SU-DHL-6 (cell line): ENCODE measurements at regions not wholly inside any gene's neighbourhood (a gene's known extent, or its start where the extent isn't known, plus 50 kb on each side); places are given as distances from the start of the nearest gene placed in this dataset.

Source experiments
- EZH2phosphoT487 ChIP-seq: fragments of 200-600 bp; sonication (generic), shearing (Covaris generic); conservative IDR thresholded peaks from 2 replicates; pipeline ENCODE4 v1.6.1; 2018; ENCODE audit warnings: mild to moderate bottlenecking, antibody characterized with exemption, low read length, moderate library complexity, mixed read lengths
- TF ChIP-seq, protein P1 (sequence below): fragments of 200-600 bp; sonication (generic); IDR thresholded peaks from one replicate; pipeline ENCODE4 v1.5.1; 2017; ENCODE audit warnings: antibody characterized with exemption, mild to moderate bottlenecking, low read length, moderate library complexity; ENCODE audit not compliant: insufficient read depth, poor library complexity, severe bottlenecking

DNA sequence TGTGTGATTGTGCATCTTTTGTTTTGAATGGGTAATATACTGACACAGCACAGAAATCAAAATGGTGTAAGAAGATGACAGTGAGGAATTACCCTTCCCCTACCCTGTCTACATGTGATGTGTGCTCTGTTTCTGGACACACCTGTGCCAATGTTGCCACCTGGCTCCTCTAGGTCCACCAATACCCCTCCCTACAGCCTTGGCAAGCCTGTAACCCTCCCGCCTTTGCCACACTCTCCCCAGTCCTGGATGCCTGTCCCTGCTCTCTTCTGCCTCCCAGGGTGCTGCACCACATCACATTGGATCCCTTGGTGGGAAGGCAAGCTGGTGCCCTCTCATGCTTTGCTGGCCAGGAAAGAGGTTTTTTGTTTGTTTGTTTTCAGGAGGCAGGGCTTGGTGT is 289.5 kb upstream of the N4BP1 start:
- TF ChIP-seq, protein P1, sequence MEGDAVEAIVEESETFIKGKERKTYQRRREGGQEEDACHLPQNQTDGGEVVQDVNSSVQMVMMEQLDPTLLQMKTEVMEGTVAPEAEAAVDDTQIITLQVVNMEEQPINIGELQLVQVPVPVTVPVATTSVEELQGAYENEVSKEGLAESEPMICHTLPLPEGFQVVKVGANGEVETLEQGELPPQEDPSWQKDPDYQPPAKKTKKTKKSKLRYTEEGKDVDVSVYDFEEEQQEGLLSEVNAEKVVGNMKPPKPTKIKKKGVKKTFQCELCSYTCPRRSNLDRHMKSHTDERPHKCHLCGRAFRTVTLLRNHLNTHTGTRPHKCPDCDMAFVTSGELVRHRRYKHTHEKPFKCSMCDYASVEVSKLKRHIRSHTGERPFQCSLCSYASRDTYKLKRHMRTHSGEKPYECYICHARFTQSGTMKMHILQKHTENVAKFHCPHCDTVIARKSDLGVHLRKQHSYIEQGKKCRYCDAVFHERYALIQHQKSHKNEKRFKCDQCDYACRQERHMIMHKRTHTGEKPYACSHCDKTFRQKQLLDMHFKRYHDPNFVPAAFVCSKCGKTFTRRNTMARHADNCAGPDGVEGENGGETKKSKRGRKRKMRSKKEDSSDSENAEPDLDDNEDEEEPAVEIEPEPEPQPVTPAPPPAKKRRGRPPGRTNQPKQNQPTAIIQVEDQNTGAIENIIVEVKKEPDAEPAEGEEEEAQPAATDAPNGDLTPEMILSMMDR: no peak
- no peak for TF ChIP-seq EZH2phosphoT487
